ENCODE measurements at regions not wholly inside any gene's neighbourhood (a gene's known extent, or its start where the extent isn't known, plus 50 kb on each side); places are given as distances from the start of the nearest gene placed in this dataset.

DNA sequence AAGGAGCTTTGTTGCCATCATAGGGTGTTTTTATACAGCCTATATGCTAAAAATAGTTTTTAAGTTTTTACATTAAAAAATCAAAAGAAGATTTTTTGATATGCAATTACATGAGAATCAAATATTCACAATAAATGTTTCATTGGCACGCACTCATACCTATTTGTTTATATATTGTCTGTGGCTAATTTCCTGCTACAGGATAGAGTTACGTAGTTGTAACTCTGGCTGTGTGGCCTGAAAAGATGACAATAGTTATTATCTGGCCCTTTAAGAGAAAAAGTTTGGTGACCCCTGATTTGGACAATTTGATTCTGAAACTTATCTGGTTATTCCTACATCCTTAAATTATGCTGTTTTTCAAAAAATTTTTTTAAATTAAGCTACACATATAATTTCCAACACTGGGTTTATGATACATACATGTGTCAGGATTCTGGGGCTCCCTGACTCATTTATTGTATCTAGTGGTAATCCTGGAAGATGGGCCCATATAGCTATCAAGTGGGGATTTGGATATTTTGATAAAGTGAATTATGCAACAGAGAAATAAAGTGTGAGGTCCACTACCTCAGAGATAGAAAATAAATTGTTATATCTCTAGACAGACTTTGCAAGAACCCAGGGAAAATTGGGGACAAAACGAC lies 370.2 kb upstream of the LYPLAL1 start:
- Histone ChIP-seq H3K4me1 (no peaks in the 10 kb centered on the region), H3K27ac (no peak overlapping the region), H3K27me3 (replicated peaks in 1 of 7) (no peaks in the 10 kb centered on the region), H3K9me3 (peaks cover 0 to 10% (median 0%) of the 10 kb centered on the region in 8 donors), H3K4me3 (no peak overlapping the region), H3K36me3 (no peaks in the 10 kb centered on the region)
- intact Hi-C loops (cut with DNase I; ENCODE audit: low total_unique reads), result no loop called here
- TF ChIP-seq POLR2AphosphoS5 (IDR thresholded peaks at IDR 0.05) (no peak), POLR2A (IDR thresholded peaks at IDR 0.05) (no peak)
- TF ChIP-seq, protein P1, sequence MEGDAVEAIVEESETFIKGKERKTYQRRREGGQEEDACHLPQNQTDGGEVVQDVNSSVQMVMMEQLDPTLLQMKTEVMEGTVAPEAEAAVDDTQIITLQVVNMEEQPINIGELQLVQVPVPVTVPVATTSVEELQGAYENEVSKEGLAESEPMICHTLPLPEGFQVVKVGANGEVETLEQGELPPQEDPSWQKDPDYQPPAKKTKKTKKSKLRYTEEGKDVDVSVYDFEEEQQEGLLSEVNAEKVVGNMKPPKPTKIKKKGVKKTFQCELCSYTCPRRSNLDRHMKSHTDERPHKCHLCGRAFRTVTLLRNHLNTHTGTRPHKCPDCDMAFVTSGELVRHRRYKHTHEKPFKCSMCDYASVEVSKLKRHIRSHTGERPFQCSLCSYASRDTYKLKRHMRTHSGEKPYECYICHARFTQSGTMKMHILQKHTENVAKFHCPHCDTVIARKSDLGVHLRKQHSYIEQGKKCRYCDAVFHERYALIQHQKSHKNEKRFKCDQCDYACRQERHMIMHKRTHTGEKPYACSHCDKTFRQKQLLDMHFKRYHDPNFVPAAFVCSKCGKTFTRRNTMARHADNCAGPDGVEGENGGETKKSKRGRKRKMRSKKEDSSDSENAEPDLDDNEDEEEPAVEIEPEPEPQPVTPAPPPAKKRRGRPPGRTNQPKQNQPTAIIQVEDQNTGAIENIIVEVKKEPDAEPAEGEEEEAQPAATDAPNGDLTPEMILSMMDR (IDR thresholded peaks at IDR 0.05 in 8 of 11, conservative IDR thresholded peaks at IDR 0.05 in 3 of 11), result no peak
- WGBS, 5 donors, result 77 to 92% (median 80%) methylated on average over 3 of the region's 3 CpGs
- DNase-seq, result no peak

- H3K27me3 ChIP-seq (replicated peaks in 1 of 7), result no peaks in the 10 kb centered on the region
- no peaks in the 10 kb centered on the region for H3K36me3 ChIP-seq
- intact Hi-C loops (cut with DNase I; ENCODE audit: low total_unique reads), result no loop called here
- no peak for DNase-seq
- no peak overlapping the region for H3K4me3 ChIP-seq
- TF ChIP-seq POLR2AphosphoS5 (IDR thresholded peaks at IDR 0.05), result no peak
- no peak for TF ChIP-seq POLR2A (IDR thresholded peaks at IDR 0.05)
- TF ChIP-seq, protein P1 (IDR thresholded peaks at IDR 0.05 in 8 of 11, conservative IDR thresholded peaks at IDR 0.05 in 3 of 11), result no peak
- no peaks in the 10 kb centered on the region for H3K4me1 ChIP-seq
- H3K27ac ChIP-seq, result no peak overlapping the region
- peaks cover 0 to 10% (median 0%) of the 10 kb centered on the region in 8 donors for H3K9me3 ChIP-seq
These were observed 369.5 kb upstream of the LYPLAL1 start for GRCh38 chr1:218804014-218804785.

DNA sequence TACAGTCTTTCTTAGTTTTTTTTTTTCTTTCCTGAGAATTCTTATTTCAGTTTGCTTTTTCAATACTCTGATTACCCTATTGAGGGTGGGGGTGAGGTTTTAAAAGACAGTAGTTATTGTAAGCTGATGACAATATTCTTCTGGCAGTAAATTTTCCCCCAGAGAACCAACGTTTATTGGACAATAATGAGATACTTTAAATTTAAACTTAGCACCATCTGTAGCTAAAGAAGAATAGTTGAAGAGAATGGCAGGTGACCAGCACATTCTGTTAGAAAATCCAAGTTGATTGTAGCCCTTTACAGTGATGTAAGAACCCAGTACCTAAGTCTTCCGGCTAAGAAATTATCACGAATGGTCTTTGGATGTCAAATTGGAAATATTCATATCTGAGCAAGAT lies 364.6 kb upstream of the LYPLAL1 start:
- DNase-seq, result no peak
- H3K9me3 ChIP-seq, result no peaks in the 10 kb centered on the region
- no peaks in the 10 kb centered on the region for H3K27me3 ChIP-seq (replicated peaks in 1 of 7)
- H3K4me3 ChIP-seq, result no peak overlapping the region
- H3K4me1 ChIP-seq, result no peaks in the 10 kb centered on the region
- intact Hi-C loops (cut with DNase I; ENCODE audit: low total_unique reads), result no loop called here
- no peak for TF ChIP-seq POLR2A (IDR thresholded peaks at IDR 0.05)
- TF ChIP-seq, protein P1 (IDR thresholded peaks at IDR 0.05 in 8 of 11, conservative IDR thresholded peaks at IDR 0.05 in 3 of 11), result no peak
- no peak for TF ChIP-seq POLR2AphosphoS5 (IDR thresholded peaks at IDR 0.05)
- 70 to 86% (median 76%) methylated on average over 3 of the region's 3 CpGs for WGBS, 5 donors
- no peak overlapping the region for H3K27ac ChIP-seq
- H3K36me3 ChIP-seq, result no peaks in the 10 kb centered on the region

DNA sequence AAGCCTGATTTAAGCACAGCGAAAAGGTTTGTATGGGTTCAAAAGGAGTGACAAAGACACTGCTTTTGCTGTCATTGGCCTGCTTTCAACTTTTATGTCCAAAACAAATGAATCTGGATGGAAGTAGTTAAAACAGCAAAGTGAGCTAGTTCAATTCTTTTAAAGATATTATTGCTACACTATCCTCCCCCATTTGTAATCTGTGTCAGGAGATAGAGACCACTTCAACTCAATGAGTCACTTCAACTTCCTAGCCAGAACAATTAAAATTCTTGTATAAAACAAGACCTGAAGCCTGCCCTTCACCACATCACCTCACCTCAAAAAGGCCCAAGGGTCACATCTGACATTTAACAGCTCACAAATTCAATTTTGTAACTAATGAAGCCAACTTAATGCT lies 364.1 kb upstream of the LYPLAL1 start:
- Histone ChIP-seq H3K27ac (no peak overlapping the region), H3K27me3 (replicated peaks in 1 of 7) (no peaks in the 10 kb centered on the region), H3K4me3 (no peak overlapping the region), H3K9me3 (no peaks in the 10 kb centered on the region), H3K36me3 (no peaks in the 10 kb centered on the region), H3K4me1 (no peaks in the 10 kb centered on the region)
- TF ChIP-seq POLR2AphosphoS5 (IDR thresholded peaks at IDR 0.05) (no peak), POLR2A (IDR thresholded peaks at IDR 0.05) (no peak)
- TF ChIP-seq, protein P1 (IDR thresholded peaks at IDR 0.05 in 8 of 11, conservative IDR thresholded peaks at IDR 0.05 in 3 of 11), result no peak
- intact Hi-C loops (cut with DNase I; ENCODE audit: low total_unique reads), result no loop called here
- WGBS, 5 donors, result 81 to 87% (median 84%) methylated on average over 1 of the region's 1 CpG
- no peak for DNase-seq
